ENCODE measurements at regions not wholly inside any gene's neighbourhood (a gene's known extent, or its start where the extent isn't known, plus 50 kb on each side); places are given as distances from the start of the nearest gene placed in this dataset.

DNA sequence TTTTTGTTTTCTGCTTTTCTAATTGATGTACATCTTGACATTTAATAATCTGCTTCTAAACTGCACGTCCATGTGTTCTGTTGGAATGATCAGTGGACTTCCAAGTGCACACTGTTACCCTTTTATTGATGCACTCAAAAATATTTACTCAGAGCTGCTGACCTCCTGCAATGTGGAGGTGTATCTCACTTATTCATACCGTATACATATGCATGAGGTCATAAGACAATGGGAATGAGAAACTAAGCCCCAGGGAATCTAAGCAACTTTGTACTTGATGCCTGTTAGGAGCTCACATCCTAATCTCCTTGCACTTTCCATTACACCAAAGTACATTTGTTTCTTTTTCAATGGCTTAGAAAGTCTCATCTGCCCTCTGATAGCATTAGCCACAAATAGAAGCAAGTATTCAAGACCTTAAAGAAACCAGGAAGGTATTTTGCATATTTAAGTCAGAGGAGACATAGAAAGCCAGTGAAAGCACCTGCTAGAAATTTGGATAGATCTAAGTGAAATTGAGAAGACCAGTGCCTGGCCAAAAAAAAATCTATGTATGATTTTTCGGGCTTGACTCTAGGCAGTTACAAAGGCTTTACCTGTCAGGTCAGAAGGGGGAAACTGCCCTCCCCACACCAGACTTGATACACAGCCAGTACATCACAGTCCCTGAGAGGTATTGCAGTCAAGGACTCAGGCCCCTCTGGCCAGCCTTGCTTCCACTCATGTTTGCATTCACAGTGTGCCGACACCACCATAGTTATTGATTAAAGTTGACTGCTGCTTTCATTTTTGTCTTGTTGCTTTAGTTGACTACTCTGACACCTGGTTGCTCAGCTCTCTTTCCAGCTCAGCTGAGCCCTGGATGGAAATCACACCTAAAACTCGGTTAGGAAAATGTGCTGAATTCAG lies 391.7 kb upstream of the CYRIA start:
- Histone ChIP-seq H3K4me2 (ENCODE audit: low read length) (no peak overlapping the region), H3K9me3 (ENCODE audit: insufficient read depth, low read depth, low read length) (no peaks in the 10 kb centered on the region), H3K27me3 (ENCODE audit: insufficient read depth, low read length) (no peaks in the 10 kb centered on the region), H3K9ac (ENCODE audit: low read length) (no peak overlapping the region), H2AFZ (ENCODE audit: low read depth, low read length) (no peak overlapping the region), H3K27ac (ENCODE audit: low read depth, low read length) (no peak overlapping the region), H3K79me2 (ENCODE audit: insufficient read depth, low read length) (no peaks in the 10 kb centered on the region), H3K36me3 (ENCODE audit: insufficient read depth, low read length) (no peaks in the 10 kb centered on the region), H4K20me1 (ENCODE audit: insufficient read depth, low read length) (no peaks in the 10 kb centered on the region), H3K4me1 (ENCODE audit: insufficient read depth, low read length) (no peaks in the 10 kb centered on the region), H3K4me3 (ENCODE audit: insufficient read depth, low read depth, low read length) (no peak overlapping the region)
- no peak for TF ChIP-seq EZH2 (IDR thresholded peaks at IDR 0.05; ENCODE audit: insufficient read depth, low read length)
- TF ChIP-seq CTCF (IDR thresholded peaks at IDR 0.05; ENCODE audit: insufficient read depth, low read depth, low read length), result no peak
- FAIRE-seq (no peak), DNase-seq (ENCODE audit: low read depth) (no peak)
- H3K4me1 Mint-ChIP-seq (ENCODE audit: low read depth, unreplicated experiment), result peaks cover 12% of the 10 kb centered on the region
- H3K9me3 Mint-ChIP-seq (ENCODE audit: unreplicated experiment), result no peaks in the 10 kb centered on the region
- H3K27ac Mint-ChIP-seq (ENCODE audit: unreplicated experiment), result no peak overlapping the region
- no peaks in the 10 kb centered on the region for H3K27me3 Mint-ChIP-seq (ENCODE audit: low read depth, unreplicated experiment)
- H3K4me3 Mint-ChIP-seq (ENCODE audit: unreplicated experiment), result no peak overlapping the region
- no peaks in the 10 kb centered on the region for H3K36me3 Mint-ChIP-seq (ENCODE audit: low read depth, unreplicated experiment)

DNA sequence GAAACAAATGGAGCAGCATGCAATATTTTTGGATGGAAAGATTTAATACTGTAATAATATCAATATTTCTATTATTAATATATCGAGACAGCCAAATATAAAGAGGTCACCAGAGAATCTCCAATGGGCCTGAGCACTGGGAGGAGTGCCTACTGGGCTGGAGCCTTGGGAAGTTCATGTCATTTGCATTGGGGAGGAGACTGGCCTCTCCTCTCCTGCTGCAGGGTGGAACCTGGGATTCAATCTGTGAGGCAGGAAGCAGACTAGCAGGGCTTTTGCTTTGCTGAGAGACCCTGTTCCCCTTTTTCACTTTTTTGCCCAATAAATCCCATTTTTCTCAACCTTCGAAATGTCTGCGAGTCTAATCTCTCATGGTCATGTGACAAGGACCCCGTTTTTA lies 390.6 kb upstream of the CYRIA start:
- FAIRE-seq (no peak), DNase-seq (ENCODE audit: low read depth) (no peak)
- no peak overlapping the region for H3K4me2 ChIP-seq (ENCODE audit: low read length)
- Mint-ChIP-seq H3K27ac (ENCODE audit: unreplicated experiment) (no peak overlapping the region), H3K4me1 (ENCODE audit: low read depth, unreplicated experiment) (peaks cover 15% of the 10 kb centered on the region), H3K9me3 (ENCODE audit: unreplicated experiment) (no peaks in the 10 kb centered on the region), H3K36me3 (ENCODE audit: low read depth, unreplicated experiment) (no peaks in the 10 kb centered on the region), H3K27me3 (ENCODE audit: low read depth, unreplicated experiment) (no peaks in the 10 kb centered on the region), H3K4me3 (ENCODE audit: unreplicated experiment) (no peak overlapping the region)
- H3K4me3 ChIP-seq (ENCODE audit: insufficient read depth, low read depth, low read length), result no peak overlapping the region
- H3K9me3 ChIP-seq (ENCODE audit: insufficient read depth, low read depth, low read length), result no peaks in the 10 kb centered on the region
- H4K20me1 ChIP-seq (ENCODE audit: insufficient read depth, low read length), result no peaks in the 10 kb centered on the region
- H3K27me3 ChIP-seq (ENCODE audit: insufficient read depth, low read length), result no peaks in the 10 kb centered on the region
- H3K36me3 ChIP-seq (ENCODE audit: insufficient read depth, low read length), result no peaks in the 10 kb centered on the region
- TF ChIP-seq CTCF (IDR thresholded peaks at IDR 0.05; ENCODE audit: insufficient read depth, low read depth, low read length) (no peak), EZH2 (IDR thresholded peaks at IDR 0.05; ENCODE audit: insufficient read depth, low read length) (no peak)
- H3K79me2 ChIP-seq (ENCODE audit: insufficient read depth, low read length), result no peaks in the 10 kb centered on the region
- H3K9ac ChIP-seq (ENCODE audit: low read length), result no peak overlapping the region
- H3K4me1 ChIP-seq (ENCODE audit: insufficient read depth, low read length), result no peaks in the 10 kb centered on the region
- no peak overlapping the region for H2AFZ ChIP-seq (ENCODE audit: low read depth, low read length)
- no peak overlapping the region for H3K27ac ChIP-seq (ENCODE audit: low read depth, low read length)

GRCh38 chr2:17052001-17052400 lies 386.4 kb upstream of the CYRIA start:
- Histone ChIP-seq H3K79me2 (ENCODE audit: insufficient read depth, low read length) (no peaks in the 10 kb centered on the region), H3K4me3 (ENCODE audit: insufficient read depth, low read depth, low read length) (no peak overlapping the region), H3K27me3 (ENCODE audit: insufficient read depth, low read length) (no peaks in the 10 kb centered on the region), H3K4me2 (ENCODE audit: low read length) (no peak overlapping the region), H3K36me3 (ENCODE audit: insufficient read depth, low read length) (no peaks in the 10 kb centered on the region), H2AFZ (ENCODE audit: low read depth, low read length) (no peak overlapping the region), H4K20me1 (ENCODE audit: insufficient read depth, low read length) (no peaks in the 10 kb centered on the region), H3K27ac (ENCODE audit: low read depth, low read length) (no peak overlapping the region), H3K9me3 (ENCODE audit: insufficient read depth, low read depth, low read length) (no peaks in the 10 kb centered on the region), H3K4me1 (ENCODE audit: insufficient read depth, low read length) (no peaks in the 10 kb centered on the region), H3K9ac (ENCODE audit: low read length) (no peak overlapping the region)
- H3K36me3 Mint-ChIP-seq (ENCODE audit: low read depth, unreplicated experiment), result no peaks in the 10 kb centered on the region
- H3K4me3 Mint-ChIP-seq (ENCODE audit: unreplicated experiment), result no peak overlapping the region
- no peak for TF ChIP-seq CTCF (IDR thresholded peaks at IDR 0.05; ENCODE audit: insufficient read depth, low read depth, low read length)
- no peak for TF ChIP-seq EZH2 (IDR thresholded peaks at IDR 0.05; ENCODE audit: insufficient read depth, low read length)
- no peak overlapping the region for H3K27ac Mint-ChIP-seq (ENCODE audit: unreplicated experiment)
- FAIRE-seq (no peak), DNase-seq (ENCODE audit: low read depth) (no peak)
- H3K27me3 Mint-ChIP-seq (ENCODE audit: low read depth, unreplicated experiment), result no peaks in the 10 kb centered on the region
- no peaks in the 10 kb centered on the region for H3K9me3 Mint-ChIP-seq (ENCODE audit: unreplicated experiment)
- H3K4me1 Mint-ChIP-seq (ENCODE audit: low read depth, unreplicated experiment), result peaks cover 6% of the 10 kb centered on the region
